GM13976 (cell line): ENCODE measurements at regions not wholly inside any gene's neighbourhood (a gene's known extent, or its start where the extent isn't known, plus 50 kb on each side); places are given as distances from the start of the nearest gene placed in this dataset.
"Not testable (repeated sequence)": the region's sequence is repeated elsewhere in the genome, so short reads cannot be mapped to it uniquely, and the experiment has no call there.

Experiments used
- DNase-seq: peaks from one replicate; pipeline ENCODE4 v3.0.0; 2012; ENCODE audit warnings: low spot score
- CTCF ChIP-seq: IDR thresholded peaks from 2 replicates; pipeline ENCODE4 v1.5.1; 2012; ENCODE audit warnings: borderline replicate concordance, mild to moderate bottlenecking; ENCODE audit not compliant: insufficient read depth; ENCODE audit errors: extremely low read depth, missing control alignments, control extremely low read depth
- in situ Hi-C: fragments of 300-500 bp; cut with MboI; formaldehyde crosslinking; loops from one replicate; pipeline ENCODE4 v1.12.0; 2022; ENCODE audit warnings: low sequenced_read_pairs, mixed read lengths, inconsistent platforms; ENCODE audit not compliant: unreplicated experiment

- no peak for DNase-seq
- in situ Hi-C loops: no loop called here
- TF ChIP-seq CTCF: no peak
These were observed 64.9 kb downstream of the SPRING1 start for GRCh38 chr12:116672842-116673516.

DNA sequence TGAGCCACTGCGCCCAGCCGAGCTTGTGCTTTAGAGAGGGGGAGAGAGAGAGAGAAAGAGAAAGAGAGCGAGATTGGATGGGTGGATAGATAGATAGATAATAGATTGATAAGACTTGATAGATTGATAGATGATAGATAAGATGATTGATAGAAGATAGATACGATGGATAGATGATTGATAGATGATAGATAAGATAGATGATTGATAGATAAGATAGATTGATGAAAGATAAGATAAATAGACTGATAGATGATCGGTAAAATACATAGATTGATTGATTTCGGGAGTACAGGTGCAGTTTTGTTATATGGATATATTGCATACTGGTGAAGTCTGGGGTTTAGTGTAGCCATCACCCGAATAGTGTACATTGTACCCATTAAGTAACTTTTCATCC is 65.9 kb downstream of the SPRING1 start:
- TF ChIP-seq CTCF: no peak
- DNase-seq: no peak
- in situ Hi-C loops: no loop called here

DNA sequence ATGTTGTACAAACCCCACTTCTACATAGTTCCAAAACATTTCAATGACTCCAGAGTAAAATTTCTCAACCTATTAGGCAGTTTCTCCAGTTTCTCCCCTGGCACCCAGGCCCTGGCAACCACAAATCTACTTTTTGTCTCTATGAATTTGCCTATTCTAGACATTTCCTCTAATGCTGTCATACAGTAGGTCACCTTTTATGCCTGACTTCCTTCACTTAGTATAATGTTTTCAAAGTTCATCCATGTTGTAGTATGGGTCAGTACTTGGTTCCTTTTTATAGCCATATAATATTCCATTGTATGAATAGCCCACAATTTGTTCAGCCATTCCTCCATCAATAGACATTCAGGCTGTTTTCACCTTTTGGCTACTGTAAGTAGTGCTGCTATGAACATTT is 67.0 kb downstream of the SPRING1 start:
- TF ChIP-seq CTCF: no peak
- DNase-seq: no peak
- in situ Hi-C loops: no loop called here

GRCh38 chr12:116667752-116668151 is 70.1 kb downstream of the SPRING1 start:
- in situ Hi-C loops: no loop called here
- TF ChIP-seq CTCF: no peak
- DNase-seq: no peak

- in situ Hi-C loops, DNase-seq: not testable (repeated sequence)
These were observed 71.0 kb downstream of the SPRING1 start for GRCh38 chr12:116666829-116667228.

DNA sequence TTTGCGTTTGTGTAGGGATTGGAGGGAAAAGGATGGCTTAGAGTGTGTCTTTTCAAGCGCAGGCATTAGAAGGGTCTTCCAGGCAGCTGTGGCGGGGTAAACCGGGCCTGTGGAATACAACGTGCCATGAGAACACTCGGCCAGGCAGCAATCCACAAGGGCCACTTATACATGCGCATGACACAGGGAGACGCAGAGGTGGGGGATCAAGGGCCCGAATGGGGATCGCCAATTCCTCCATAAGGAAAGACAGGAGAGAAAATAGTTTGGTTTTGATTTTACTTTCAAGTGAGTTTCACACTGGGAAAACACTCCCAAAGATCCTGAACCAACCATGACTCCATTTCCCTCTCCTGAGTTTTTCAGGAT is 71.6 kb downstream of the SPRING1 start:
- TF ChIP-seq CTCF: no peak
- no peak for DNase-seq
- in situ Hi-C loops: no loop called here

GRCh38 chr12:116665666-116666304 is 72.1 kb downstream of the SPRING1 start:
- in situ Hi-C loops: no loop called here
- DNase-seq: no peak

More at GRCh38 chr12:116665666-116666304, 72.1 kb downstream of the SPRING1 start:
- TF ChIP-seq CTCF: no peak
